WERI-Rb-1 (cell line): ENCODE measurements at regions not wholly inside any gene's neighbourhood (a gene's known extent, or its start where the extent isn't known, plus 50 kb on each side); places are given as distances from the start of the nearest gene placed in this dataset.

Experiments used
- DNase-seq: peaks from one replicate; pipeline ENCODE4 v3.0.0-alpha.2; 2020
- H3K27ac ChIP-seq: fragments of 250-450 bp; sonication (Bioruptor Pico); 2 replicates; pipeline ENCODE4 v1.5.1; 2020; ENCODE audit warnings: mild to moderate bottlenecking, moderate library complexity
- H3K27me3 ChIP-seq: fragments of 250-450 bp; sonication (Bioruptor Pico); 2 replicates; pipeline ENCODE4 v1.5.1; 2021; ENCODE audit warnings: mild to moderate bottlenecking, low read depth, moderate library complexity; ENCODE audit not compliant: insufficient read depth, severe bottlenecking
- H3K36me3 ChIP-seq: fragments of 250-450 bp; sonication (Bioruptor Pico); 2 replicates; pipeline ENCODE4 v1.5.1; 2020; ENCODE audit warnings: mild to moderate bottlenecking, moderate library complexity
- H3K4me3 ChIP-seq: 2 replicates; pipeline ENCODE4 v1.5.1; 2011; ENCODE audit warnings: low read depth, mild to moderate bottlenecking, control low read depth, low read length
- H3K9me3 ChIP-seq: fragments of 250-450 bp; sonication (Bioruptor Pico); 2 replicates; pipeline ENCODE4 v1.5.1; 2021; ENCODE audit warnings: mild to moderate bottlenecking, moderate library complexity; ENCODE audit not compliant: severe bottlenecking
- TF ChIP-seq, protein P1 (sequence below): IDR thresholded peaks from 2 replicates; pipeline ENCODE4 v1.5.1; 2011; ENCODE audit warnings: low read depth, mild to moderate bottlenecking, control low read depth, inconsistent platforms, low read length

GRCh38 chr2:128722489-128722888, 403.8 kb upstream of the HS6ST1 start:
- no peaks in the 10 kb centered on the region for H3K27me3 ChIP-seq
- no peak for DNase-seq

GRCh38 chr2:128724547-128724946, 405.9 kb upstream of the HS6ST1 start:
- no peaks in the 10 kb centered on the region for H3K9me3 ChIP-seq

More at GRCh38 chr2:128722489-128722888, 403.8 kb upstream of the HS6ST1 start:
- Histone ChIP-seq H3K4me3 (no peak overlapping the region), H3K9me3 (no peaks in the 10 kb centered on the region), H3K36me3 (no peaks in the 10 kb centered on the region), H3K27ac (no peak overlapping the region)
- TF ChIP-seq, protein P1, sequence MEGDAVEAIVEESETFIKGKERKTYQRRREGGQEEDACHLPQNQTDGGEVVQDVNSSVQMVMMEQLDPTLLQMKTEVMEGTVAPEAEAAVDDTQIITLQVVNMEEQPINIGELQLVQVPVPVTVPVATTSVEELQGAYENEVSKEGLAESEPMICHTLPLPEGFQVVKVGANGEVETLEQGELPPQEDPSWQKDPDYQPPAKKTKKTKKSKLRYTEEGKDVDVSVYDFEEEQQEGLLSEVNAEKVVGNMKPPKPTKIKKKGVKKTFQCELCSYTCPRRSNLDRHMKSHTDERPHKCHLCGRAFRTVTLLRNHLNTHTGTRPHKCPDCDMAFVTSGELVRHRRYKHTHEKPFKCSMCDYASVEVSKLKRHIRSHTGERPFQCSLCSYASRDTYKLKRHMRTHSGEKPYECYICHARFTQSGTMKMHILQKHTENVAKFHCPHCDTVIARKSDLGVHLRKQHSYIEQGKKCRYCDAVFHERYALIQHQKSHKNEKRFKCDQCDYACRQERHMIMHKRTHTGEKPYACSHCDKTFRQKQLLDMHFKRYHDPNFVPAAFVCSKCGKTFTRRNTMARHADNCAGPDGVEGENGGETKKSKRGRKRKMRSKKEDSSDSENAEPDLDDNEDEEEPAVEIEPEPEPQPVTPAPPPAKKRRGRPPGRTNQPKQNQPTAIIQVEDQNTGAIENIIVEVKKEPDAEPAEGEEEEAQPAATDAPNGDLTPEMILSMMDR, result no peak

DNA sequence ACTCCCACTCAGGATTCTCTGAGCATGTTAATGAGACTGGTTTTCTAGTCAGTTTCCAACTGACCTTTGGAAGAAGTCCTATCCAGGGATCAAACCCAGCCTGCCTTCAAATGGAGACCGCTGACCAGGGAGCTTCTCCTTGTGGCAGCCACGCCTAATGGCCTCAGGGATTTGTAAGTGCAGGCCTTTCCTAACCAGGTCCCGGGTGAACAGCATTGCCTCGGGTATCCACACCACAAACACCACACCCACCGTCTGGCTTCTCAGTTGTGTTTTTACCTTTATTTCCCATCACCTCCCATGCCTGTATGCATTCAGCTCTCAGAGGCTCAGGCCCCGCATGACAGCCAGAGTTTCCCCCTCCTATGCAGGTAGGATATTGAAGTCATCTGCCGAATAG, 406.3 kb upstream of the HS6ST1 start:
- Histone ChIP-seq H3K27me3 (no peaks in the 10 kb centered on the region), H3K4me3 (no peak overlapping the region), H3K27ac (no peak overlapping the region), H3K36me3 (no peaks in the 10 kb centered on the region), H3K9me3 (no peaks in the 10 kb centered on the region)
- DNase-seq, result no peak
- TF ChIP-seq, protein P1, result no peak

More at GRCh38 chr2:128724547-128724946, 405.9 kb upstream of the HS6ST1 start:
- no peak overlapping the region for H3K4me3 ChIP-seq
- no peak for DNase-seq
- TF ChIP-seq, protein P1, result no peak
- no peak overlapping the region for H3K27ac ChIP-seq
- H3K36me3 ChIP-seq, result no peaks in the 10 kb centered on the region
- H3K27me3 ChIP-seq, result no peaks in the 10 kb centered on the region

- Histone ChIP-seq H3K9me3 (no peaks in the 10 kb centered on the region), H3K27ac (no peak overlapping the region), H3K4me3 (no peak overlapping the region), H3K36me3 (no peaks in the 10 kb centered on the region), H3K27me3 (no peaks in the 10 kb centered on the region)
- DNase-seq, result no peak
- TF ChIP-seq, protein P1, result no peak
These were observed 407.6 kb upstream of the HS6ST1 start for GRCh38 chr2:128726236-128726635.

DNA sequence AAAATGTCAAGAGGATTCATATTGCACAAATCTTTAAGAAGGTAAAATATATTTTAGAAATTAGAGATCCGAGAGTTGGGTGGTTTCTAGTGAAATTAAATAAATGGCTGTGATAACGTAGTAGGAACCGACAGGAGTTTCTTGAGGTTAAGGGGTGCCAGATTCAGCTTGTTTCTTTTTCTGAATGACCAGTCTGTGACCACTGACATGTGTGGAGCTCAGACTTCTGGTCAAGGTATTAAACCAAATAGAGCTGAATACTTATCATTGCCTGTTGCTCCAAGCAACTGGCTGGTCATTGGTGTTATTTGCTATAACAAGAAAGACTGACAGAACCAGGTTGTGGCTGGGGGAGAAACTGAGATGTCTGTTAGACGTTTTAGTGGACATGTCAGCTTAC, 408.2 kb upstream of the HS6ST1 start:
- no peak overlapping the region for H3K27ac ChIP-seq
- H3K27me3 ChIP-seq, result no peaks in the 10 kb centered on the region
- DNase-seq, result no peak
- no peaks in the 10 kb centered on the region for H3K9me3 ChIP-seq
- no peak overlapping the region for H3K4me3 ChIP-seq
- no peaks in the 10 kb centered on the region for H3K36me3 ChIP-seq
- TF ChIP-seq, protein P1, result no peak

- Histone ChIP-seq H3K9me3 (no peaks in the 10 kb centered on the region), H3K27ac (no peak overlapping the region), H3K36me3 (no peaks in the 10 kb centered on the region), H3K27me3 (no peaks in the 10 kb centered on the region), H3K4me3 (no peak overlapping the region)
- no peak for DNase-seq
- TF ChIP-seq, protein P1, result no peak
These were observed 408.7 kb upstream of the HS6ST1 start for GRCh38 chr2:128727404-128727803.
